SW 1271 (cell line): ENCODE measurements at regions not wholly inside any gene's neighbourhood (a gene's known extent, or its start where the extent isn't known, plus 50 kb on each side); places are given as distances from the start of the nearest gene placed in this dataset.

ENCODE experiments used
- DNase-seq, 2 experiments: peaks; one replicate each; lab custom pipeline; 2025; lab: John Stamatoyannopoulos, UW

- no peak for DNase-seq
Observed at GRCh38 chr1:90558754-90559378, 158.2 kb downstream of the BARHL2 start.

- DNase-seq: no peak
Observed at GRCh38 chr1:90558126-90558525, 159.0 kb downstream of the BARHL2 start.

- no peak for DNase-seq
Observed at GRCh38 chr1:90557706-90558105, 159.4 kb downstream of the BARHL2 start.

- no peak for DNase-seq
Observed at GRCh38 chr1:90550626-90551406, 166.3 kb downstream of the BARHL2 start.

GRCh38 chr1:90544356-90544755 lies 172.7 kb downstream of the BARHL2 start:
- DNase-seq: no peak

GRCh38 chr1:90537606-90538362 lies 179.3 kb downstream of the BARHL2 start:
- DNase-seq: no peak

- no peak for DNase-seq
Observed at GRCh38 chr1:90534663-90535295, 182.3 kb downstream of the BARHL2 start.

- no peak for DNase-seq
Observed at GRCh38 chr1:90534116-90534515, 183.0 kb downstream of the BARHL2 start.

GRCh38 chr1:90526954-90527353 lies 190.1 kb downstream of the BARHL2 start:
- DNase-seq: no peak

- no peak for DNase-seq
Observed at GRCh38 chr1:90522432-90522831, 194.7 kb downstream of the BARHL2 start.

GRCh38 chr1:90513956-90514355 lies 203.1 kb downstream of the BARHL2 start:
- no peak for DNase-seq

GRCh38 chr1:90512441-90512840 lies 204.7 kb downstream of the BARHL2 start:
- DNase-seq: no peak

GRCh38 chr1:90510143-90510542 lies 207.0 kb downstream of the BARHL2 start:
- DNase-seq: no peak

GRCh38 chr1:90509225-90510048 lies 207.7 kb downstream of the BARHL2 start:
- no peak for DNase-seq

GRCh38 chr1:90508376-90509167 lies 208.5 kb downstream of the BARHL2 start:
- DNase-seq: no peak

- DNase-seq: no peak
Observed at GRCh38 chr1:90507173-90507572, 209.9 kb downstream of the BARHL2 start.

GRCh38 chr1:90505806-90506205 lies 211.3 kb downstream of the BARHL2 start:
- DNase-seq: no peak

- no peak for DNase-seq
Observed at GRCh38 chr1:90504509-90504908, 212.6 kb downstream of the BARHL2 start.

GRCh38 chr1:90502696-90503095 lies 214.4 kb downstream of the BARHL2 start:
- DNase-seq: no peak

- DNase-seq: no peak
Observed at GRCh38 chr1:90502194-90502593, 214.9 kb downstream of the BARHL2 start.

GRCh38 chr1:90501281-90501680 lies 215.8 kb downstream of the BARHL2 start:
- DNase-seq: no peak
